K562 (cell line): ENCODE measurements at regions not wholly inside any gene's neighbourhood (a gene's known extent, or its start where the extent isn't known, plus 50 kb on each side); places are given as distances from the start of the nearest gene placed in this dataset.

ENCODE experiments used
- ATAC-seq: fragments of 200-7000 bp; cut with Tn5 transposase; 3 replicates; pipeline ENCODE4 v1.9.1; 2020; ENCODE audit warnings: moderate library complexity
- BruUV-seq: library from RNA; stranded (reverse); fragments of 400-500 nt; replicated peaks from 2 replicates; lab custom pipeline; 2021; lab: Mats Ljungman, UMichigan
- CTCF ChIA-PET: fragments of 300-600 bp; formaldehyde crosslinking; extraction: SDS; loops from one replicate; lab custom pipeline; 2021; ENCODE audit warnings: low intra/inter-chr PET ratio; lab: Yijun Ruan, JAX
- POLR2A ChIA-PET: fragments of 300-600, 350-650 bp; sonication (Branson Sonifier 250); formaldehyde crosslinking; extraction: SDS; loops from one replicate; lab custom pipeline; 2021; ENCODE audit warnings: antibody characterized with exemption, inconsistent platforms; lab: Yijun Ruan, JAX
- DNase-seq, 4 experiments: peaks; one replicate each; pipeline versions ENCODE4 v3.0.0 to v3.0.0-alpha.2; 2011 to 2018; ENCODE audit warnings: low spot score in 3 of 4, mixed read lengths in 3 of 4; ENCODE audit errors: extremely low read depth in 1 of 4
- FAIRE-seq: peaks from 2 replicates; lab custom pipeline; 2011; peaks lifted over from hg19 to GRCh38; lab: Jason Lieb, UNC
- H2AFZ ChIP-seq: 2 replicates; pipeline ENCODE4 v1.6.0; 2011; ENCODE audit warnings: low read depth, low read length, control low read depth, inconsistent platforms
- H3K27ac ChIP-seq: fragments of 200-600 bp; 3 replicates; pipeline ENCODE4 v1.8.0; 2011; ENCODE audit warnings: low read depth, mild to moderate bottlenecking, control low read depth, inconsistent platforms, low read length, moderate library complexity, mixed read lengths; ENCODE audit errors: extremely low read depth
- H3K27me3 ChIP-seq, 2 experiments: fragments of 300-600 bp in 1 of 2; 2 replicates in 1 of 2; 3 replicates in 1 of 2; pipeline versions ENCODE4 v1.6.0 to v1.8.0; 2011; ENCODE audit warnings: inconsistent platforms in 2 of 2, low read length in 2 of 2, mild to moderate bottlenecking in 1 of 2, mixed read lengths in 1 of 2, moderate library complexity in 1 of 2; ENCODE audit not compliant: control insufficient read depth in 2 of 2, insufficient read depth in 2 of 2
- H3K36me3 ChIP-seq: fragments of 300-600 bp; 3 replicates; pipeline ENCODE4 v1.8.0; 2011; ENCODE audit warnings: mild to moderate bottlenecking, low read length, inconsistent platforms; ENCODE audit not compliant: control insufficient read depth, insufficient read depth
- H3K4me1 ChIP-seq, 2 experiments: fragments of 200-600 bp in 1 of 2; replicated peaks in 1 of 2; 2 replicates in 1 of 2; 3 replicates in 1 of 2; pipeline versions ENCODE4 v1.5.1 to v1.8.0; 2011; ENCODE audit warnings: inconsistent platforms in 2 of 2, low read length in 2 of 2, mild to moderate bottlenecking in 1 of 2, mixed read lengths in 1 of 2, moderate library complexity in 1 of 2; ENCODE audit not compliant: control insufficient read depth in 2 of 2, insufficient read depth in 2 of 2
- H3K4me2 ChIP-seq: 2 replicates; pipeline ENCODE4 v1.6.1; 2011; ENCODE audit warnings: low read length, control low read depth, inconsistent platforms, mixed read lengths; ENCODE audit not compliant: insufficient read depth
- H3K4me3 ChIP-seq: fragments of 200-600 bp; sonication (generic), shearing (Covaris generic); 2 replicates; pipeline ENCODE4 v1.5.1; 2016; ENCODE audit warnings: control low read depth, inconsistent platforms
- H3K79me2 ChIP-seq: fragments of 200-600 bp; 3 replicates; pipeline ENCODE4 v1.8.0; 2011; ENCODE audit warnings: low read length, inconsistent platforms; ENCODE audit not compliant: control insufficient read depth, insufficient read depth
- H3K9ac ChIP-seq, 2 experiments: 2 replicates each; pipeline versions ENCODE4 v1.6.0 to v1.6.1; 2011; ENCODE audit warnings: low read depth in 2 of 2, low read length in 2 of 2, control low read depth in 1 of 2, inconsistent platforms in 1 of 2, mild to moderate bottlenecking in 1 of 2, mixed read lengths in 1 of 2; ENCODE audit not compliant: insufficient read depth in 1 of 2
- H3K9me1 ChIP-seq: one replicate; pipeline ENCODE4 v1.6.0; 2011; ENCODE audit warnings: inconsistent platforms, mild to moderate bottlenecking, low read length, moderate library complexity; ENCODE audit not compliant: control insufficient read depth, insufficient read depth
- H3K9me3 ChIP-seq: replicated peaks from 2 replicates; pipeline ENCODE4 v1.5.1; 2011; ENCODE audit warnings: low read depth, low read length, inconsistent platforms; ENCODE audit not compliant: control insufficient read depth, insufficient read depth
- H4K20me1 ChIP-seq: replicated peaks from 2 replicates; pipeline ENCODE4 v1.6.1; 2011; ENCODE audit warnings: low read length, inconsistent platforms, mixed read lengths; ENCODE audit not compliant: control insufficient read depth, insufficient read depth
- ARID3A ChIP-seq: IDR thresholded peaks from 2 replicates; pipeline ENCODE4 v1.6.1; 2012; ENCODE audit warnings: low read depth, low read length, improper control_type of control experiment, borderline replicate concordance
- CUX1 ChIP-seq: fragments of 200-800 bp; sonication (Bioruptor generic); IDR thresholded peaks from 2 replicates; pipeline ENCODE4 v1.6.1; 2016; ENCODE audit warnings: missing genetic modification characterization, missing compliant biosample characterization
- GTF2F1 ChIP-seq: IDR thresholded peaks from 2 replicates; pipeline ENCODE4 v1.6.1; 2011; ENCODE audit warnings: low read depth, low read length, improper control_type of control experiment
- HDAC6 ChIP-seq: IDR thresholded peaks from 2 replicates; pipeline ENCODE4 v1.6.1; 2012; ENCODE audit warnings: low read depth, mild to moderate bottlenecking, control low read depth, inconsistent platforms, low read length, moderate library complexity
- HDGF ChIP-seq: fragments of 450-650 bp; IDR thresholded peaks from 2 replicates; pipeline ENCODE4 v1.6.1; 2016
- HEY1 ChIP-seq: fragments of 250-450 bp; sonication (Bioruptor Pico); IDR thresholded peaks from 2 replicates; pipeline ENCODE4 v1.5.0; 2020; ENCODE audit warnings: mild to moderate bottlenecking, moderate library complexity, borderline replicate concordance
- MEF2A ChIP-seq: IDR thresholded peaks from 2 replicates; pipeline ENCODE4 v1.6.1; 2011; ENCODE audit warnings: low read depth, mild to moderate bottlenecking, low read length, moderate library complexity; ENCODE audit not compliant: control insufficient read depth
- MLLT1 ChIP-seq, 2 experiments: fragments of 450-650 bp; IDR thresholded peaks; 2 replicates each; pipeline ENCODE4 v1.6.1; 2016
- YY1 ChIP-seq, 3 experiments: IDR thresholded peaks; 2 replicates each; pipeline ENCODE4 v1.6.1; 2011; ENCODE audit warnings: low read length in 2 of 3, mild to moderate bottlenecking in 2 of 3, moderate library complexity in 2 of 3, borderline replicate concordance in 1 of 3, control low read depth in 1 of 3, low read depth in 1 of 3; ENCODE audit not compliant: insufficient read depth in 3 of 3, insufficient replicate concordance in 2 of 3, control insufficient read depth in 1 of 3, insufficient read length in 1 of 3; ENCODE audit errors: extremely low read depth in 1 of 3
- ZBTB49 ChIP-seq: sonication (generic); formaldehyde crosslinking; IDR thresholded peaks from 2 replicates; pipeline ENCODE4 v1.8.0; 2022; ENCODE audit warnings: missing genetic modification reagents, mild to moderate bottlenecking, borderline replicate concordance
- ZNF316 ChIP-seq: fragments of 450-650 bp; IDR thresholded peaks from 2 replicates; pipeline ENCODE4 v1.6.1; 2016
- WGBS: fragments of 100-300 bp; shearing (Covaris generic); methylation state at CpG from one replicate; pipeline ENCODE4 v1.1.6; 2016; ENCODE audit warnings: low coverage, mixed read lengths; ENCODE audit not compliant: insufficient coverage; ENCODE audit errors: missing lambda C conversion rate; 5-methylcytosine and 5-hydroxymethylcytosine counted together
- in situ Hi-C: fragments of 300-500 bp; cut with MboI; formaldehyde crosslinking; loops from 4 replicates; pipeline ENCODE4 v1.15.0; 2018; ENCODE audit warnings: inconsistent platforms, mixed read lengths
- intact Hi-C: fragments of 100-400 bp; cut with micrococcal nuclease; formaldehyde crosslinking; loops from 2 replicates; pipeline ENCODE4 v1.14.2; 2022

GRCh38 chr18:10387399-10387798 is 67.0 kb upstream of the APCDD1 start:
- Histone ChIP-seq H3K79me2 (no peaks in the 10 kb centered on the region), H3K36me3 (no peaks in the 10 kb centered on the region), H3K9me3 (no peaks in the 10 kb centered on the region), H3K4me3 (no peak overlapping the region), H3K27me3 (peaks cover 3 to 4% of the 10 kb centered on the region in 2 experiments; a peak in 1 of 5 replicates), H2AFZ (no peak overlapping the region), H3K9ac (no peak overlapping the region), H4K20me1 (no peaks in the 10 kb centered on the region), H3K27ac (no peak overlapping the region), H3K4me1 (no peaks in the 10 kb centered on the region), H3K4me2 (no peak overlapping the region), H3K9me1 (no peaks in the 10 kb centered on the region)
- no peak for DNase-seq
- 0% methylated on average over 3 of the region's 3 CpGs for WGBS
- POLR2A ChIA-PET = interaction anchor here (1.0 kb wide), 1 partner anchor 13 kb away, joined by 5 read pairs; no protein-coding TSS in a partner anchor
- no TSS peak for BruUV-seq
- intact Hi-C loops = no loop called here
- ATAC-seq = no peak
- no peak for FAIRE-seq
- in situ Hi-C loops = loop anchor here (5.0 kb wide), 1 partner anchor 70 kb away; no protein-coding TSS in a partner anchor
- CTCF ChIA-PET = no interaction called here
- no peak for TF ChIP-seq HDGF
- TF ChIP-seq YY1 (IDR thresholded peaks at IDR 0.05; ENCODE audit: borderline replicate concordance in 1 of 3, control insufficient read depth in 1 of 3, extremely low read depth in 1 of 3, insufficient read depth in 3 of 3, insufficient read length in 1 of 3, insufficient replicate concordance in 2 of 3, low read depth in 1 of 3, low read length in 2 of 3) = no peak
- TF ChIP-seq ARID3A = no peak
- TF ChIP-seq MEF2A = no peak
- no peak for TF ChIP-seq ZBTB49
- no peak for TF ChIP-seq HDAC6
- no peak for TF ChIP-seq GTF2F1
- TF ChIP-seq ZNF316 = no peak
- no peak for TF ChIP-seq HEY1
- no peak for TF ChIP-seq MLLT1 (IDR thresholded peaks at IDR 0.05)
- TF ChIP-seq CUX1 = no peak
